ENCODE measurements at regions not wholly inside any gene's neighbourhood (a gene's known extent, or its start where the extent isn't known, plus 50 kb on each side); places are given as distances from the start of the nearest gene placed in this dataset.

DNA sequence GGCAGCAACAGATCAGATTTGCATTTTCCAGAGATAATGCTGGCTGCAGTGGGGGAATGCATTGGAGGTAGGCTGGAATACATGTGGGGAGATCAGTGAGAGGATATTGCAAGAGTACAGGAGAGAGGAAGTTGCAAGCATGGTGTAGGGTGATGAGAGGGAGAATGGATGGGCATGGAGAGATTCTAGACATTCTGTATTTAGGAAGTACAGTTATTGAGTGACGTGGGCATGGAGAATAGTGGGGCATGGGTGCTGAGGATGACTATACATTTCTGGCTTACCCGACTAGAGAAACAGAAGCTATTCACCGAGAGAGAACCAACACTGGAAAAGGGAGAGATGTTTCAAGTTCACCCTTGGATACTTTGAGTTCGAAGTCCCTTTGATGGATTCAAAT lies 116.9 kb upstream of the SVIL start:
- no peak for TF ChIP-seq POLR2A (IDR thresholded peaks at IDR 0.05)
- TF ChIP-seq, protein P1, sequence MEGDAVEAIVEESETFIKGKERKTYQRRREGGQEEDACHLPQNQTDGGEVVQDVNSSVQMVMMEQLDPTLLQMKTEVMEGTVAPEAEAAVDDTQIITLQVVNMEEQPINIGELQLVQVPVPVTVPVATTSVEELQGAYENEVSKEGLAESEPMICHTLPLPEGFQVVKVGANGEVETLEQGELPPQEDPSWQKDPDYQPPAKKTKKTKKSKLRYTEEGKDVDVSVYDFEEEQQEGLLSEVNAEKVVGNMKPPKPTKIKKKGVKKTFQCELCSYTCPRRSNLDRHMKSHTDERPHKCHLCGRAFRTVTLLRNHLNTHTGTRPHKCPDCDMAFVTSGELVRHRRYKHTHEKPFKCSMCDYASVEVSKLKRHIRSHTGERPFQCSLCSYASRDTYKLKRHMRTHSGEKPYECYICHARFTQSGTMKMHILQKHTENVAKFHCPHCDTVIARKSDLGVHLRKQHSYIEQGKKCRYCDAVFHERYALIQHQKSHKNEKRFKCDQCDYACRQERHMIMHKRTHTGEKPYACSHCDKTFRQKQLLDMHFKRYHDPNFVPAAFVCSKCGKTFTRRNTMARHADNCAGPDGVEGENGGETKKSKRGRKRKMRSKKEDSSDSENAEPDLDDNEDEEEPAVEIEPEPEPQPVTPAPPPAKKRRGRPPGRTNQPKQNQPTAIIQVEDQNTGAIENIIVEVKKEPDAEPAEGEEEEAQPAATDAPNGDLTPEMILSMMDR (IDR thresholded peaks at IDR 0.05), result no peak
